ENCODE measurements at regions not wholly inside any gene's neighbourhood (a gene's known extent, or its start where the extent isn't known, plus 50 kb on each side); places are given as distances from the start of the nearest gene placed in this dataset.

GRCh38 chr12:75766263-75767160, 255.1 kb upstream of the KRR1 start:
- no peaks in the 10 kb centered on the region for H3K36me3 ChIP-seq (ENCODE audit: control insufficient read depth, insufficient read depth, low read length)
- intact Hi-C loops (cut with micrococcal nuclease) = no loop called here
- POLR2A ChIA-PET = no interaction called here

More at GRCh38 chr12:75766263-75767160, 255.1 kb upstream of the KRR1 start:
- TF ChIP-seq ID3 (CRISPR knock-in tag; IDR thresholded peaks at IDR 0.05) (no peak), ID3 (tag; IDR thresholded peaks at IDR 0.05) (peak; percentile 90), CHD2 (IDR thresholded peaks at IDR 0.05; ENCODE audit: low read depth, low read length) (no peak), FOXM1 (IDR thresholded peaks at IDR 0.05; ENCODE audit: low read depth) (no peak), FOXM1 (CRISPR knock-in tag; IDR thresholded peaks at IDR 0.05; ENCODE audit: low read depth) (no peak), KLF6 (CRISPR knock-in tag; IDR thresholded peaks at IDR 0.05; ENCODE audit: borderline replicate concordance) (no peak), CREM (IDR thresholded peaks at IDR 0.05; ENCODE audit: low read depth) (no peak), NFE2 (IDR thresholded peaks at IDR 0.05; ENCODE audit: low read depth) (no peak), FOXA1 (IDR thresholded peaks at IDR 0.05; ENCODE audit: borderline replicate concordance) (no peak), SNIP1 (IDR thresholded peaks at IDR 0.05; ENCODE audit: low read depth) (no peak), FOSL1 (tag; conservative IDR thresholded peaks at IDR 0.05) (peak; percentile 40)
- Histone ChIP-seq H2AFZ (ENCODE audit: low read depth, low read length) (no peak overlapping the region), H3K9ac (ENCODE audit: insufficient read depth in 1 of 2, low read depth in 2 of 2, low read length in 2 of 2) (no peak overlapping the region), H3K27me3 (ENCODE audit: control insufficient read depth in 2 of 2, insufficient read depth in 2 of 2, low read length in 2 of 2) (no peaks in the 10 kb centered on the region; a peak in 1 of 5 replicates), H3K4me1 (replicated peaks in 1 of 2; ENCODE audit: control insufficient read depth in 2 of 2, insufficient read depth in 2 of 2, low read length in 2 of 2) (no peaks in the 10 kb centered on the region), H3K9me3 (replicated peaks; ENCODE audit: control insufficient read depth, insufficient read depth, low read depth, low read length) (no peaks in the 10 kb centered on the region), H3K79me2 (ENCODE audit: control insufficient read depth, insufficient read depth, low read length) (no peaks in the 10 kb centered on the region), H3K4me2 (ENCODE audit: insufficient read depth, low read length) (no peak overlapping the region), H3K27ac (ENCODE audit: extremely low read depth, low read depth, low read length) (no peak overlapping the region), H3K4me3 (no peak overlapping the region), H4K20me1 (replicated peaks; ENCODE audit: control insufficient read depth, insufficient read depth, low read length) (no peaks in the 10 kb centered on the region), H3K9me1 (ENCODE audit: control insufficient read depth, insufficient read depth, low read length) (no peaks in the 10 kb centered on the region)
- in situ Hi-C loops (cut with MboI) = no loop called here
- CTCF ChIA-PET (ENCODE audit: low intra/inter-chr PET ratio) = no interaction called here
- FAIRE-seq (no peak), DNase-seq (ENCODE audit: extremely low read depth in 1 of 4, low spot score in 3 of 4) (no peak), ATAC-seq (no peak)
- 10% methylated on average over 3 of the region's 3 CpGs for WGBS (ENCODE audit: insufficient coverage, low coverage, missing lambda C conversion rate)
- BruUV-seq (replicated peaks) = no TSS peak
